Activated naive CD4-positive, alpha-beta T cell treated with anti-CD3 and anti-CD28 coated beads, Interleukin-2, amount 50 U/mL, for 16 hours (primary cell): ENCODE measurements at regions not wholly inside any gene's neighbourhood (a gene's known extent, or its start where the extent isn't known, plus 50 kb on each side); places are given as distances from the start of the nearest gene placed in this dataset.
"Not testable (repeated sequence)": the region's sequence is repeated elsewhere in the genome, so short reads cannot be mapped to it uniquely, and the experiment has no call there.

ENCODE experiments used
- DNase-seq: peaks from one replicate; pipeline ENCODE4 v3.0.0-alpha.2; 2020

DNA sequence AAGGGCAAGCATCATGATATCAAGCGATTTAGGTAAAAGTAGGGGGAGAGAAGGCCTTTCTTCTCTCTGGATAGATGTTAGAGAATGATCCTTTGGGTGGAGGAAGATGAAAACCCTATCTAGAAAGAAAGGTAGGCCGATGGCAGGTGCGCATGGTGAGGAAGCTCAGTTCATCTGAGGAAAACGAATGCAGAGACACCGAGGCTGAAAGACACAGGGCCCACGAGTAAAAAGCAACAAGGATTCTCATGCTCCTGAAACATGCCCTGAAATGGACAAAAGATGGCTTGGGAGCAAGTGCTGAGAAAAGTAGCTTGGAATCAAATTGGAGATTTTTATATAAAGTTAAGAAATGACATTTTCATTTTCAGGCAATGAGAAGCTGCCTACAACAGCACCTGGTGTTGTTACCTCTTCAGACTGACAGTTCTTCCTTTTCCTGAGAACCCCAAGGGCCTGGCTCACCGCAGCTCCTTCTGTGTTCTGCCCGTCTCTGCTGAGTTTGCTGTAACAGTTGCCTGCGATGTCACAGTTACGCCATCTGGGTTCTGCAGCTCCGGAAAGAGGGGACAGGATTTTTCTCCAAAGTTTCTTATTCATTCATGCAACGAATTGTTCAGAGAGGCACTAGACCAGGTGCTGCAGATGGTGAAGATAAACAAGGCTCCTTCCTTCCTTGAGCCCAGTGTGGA is 402.0 kb upstream of the KLF6 start:
- no peak for DNase-seq

DNA sequence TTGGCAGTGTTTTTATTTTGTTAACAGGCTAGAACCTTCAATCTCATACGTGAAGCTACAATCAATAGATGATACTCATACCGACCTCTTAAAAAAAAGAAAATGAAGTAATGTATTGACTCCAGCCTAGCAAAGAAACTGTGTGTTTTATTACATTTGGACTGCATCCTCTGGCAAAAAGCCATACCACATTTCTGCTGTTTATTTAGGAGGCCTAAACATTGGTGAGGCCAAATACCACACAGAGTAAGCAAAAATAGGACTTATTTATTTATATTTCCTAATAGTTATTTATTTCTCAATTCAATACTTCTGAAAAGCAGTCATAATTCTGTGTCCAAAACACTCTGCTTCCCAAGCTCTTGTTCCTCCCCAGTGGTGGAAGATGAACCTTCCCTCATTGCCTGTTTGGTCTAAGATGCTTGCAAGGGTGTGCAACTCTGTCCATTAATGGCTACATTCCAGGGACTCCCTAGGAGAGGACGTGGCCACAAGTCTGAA is 398.8 kb upstream of the KLF6 start:
- no peak for DNase-seq

DNA sequence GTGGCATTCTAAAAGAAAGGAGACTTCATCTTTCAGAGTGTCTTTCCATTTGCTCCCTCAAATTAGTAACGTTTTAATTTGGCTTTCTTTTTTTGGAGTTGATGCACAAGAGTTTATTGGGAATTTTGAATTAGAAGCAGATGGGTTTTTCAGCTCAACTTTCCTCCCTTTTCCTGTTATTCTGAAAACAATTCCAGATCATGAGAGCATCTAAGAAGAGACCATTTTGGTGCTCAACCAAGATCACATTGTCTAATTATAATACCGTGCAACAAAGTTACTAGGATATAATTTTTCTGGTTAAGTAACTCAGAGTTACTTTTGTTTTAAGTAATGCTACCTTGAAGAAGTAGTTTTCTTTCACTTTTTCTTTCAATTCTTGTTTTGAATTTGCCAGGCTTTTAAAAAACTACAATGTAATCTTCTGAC is 396.6 kb upstream of the KLF6 start:
- DNase-seq, result no peak

DNA sequence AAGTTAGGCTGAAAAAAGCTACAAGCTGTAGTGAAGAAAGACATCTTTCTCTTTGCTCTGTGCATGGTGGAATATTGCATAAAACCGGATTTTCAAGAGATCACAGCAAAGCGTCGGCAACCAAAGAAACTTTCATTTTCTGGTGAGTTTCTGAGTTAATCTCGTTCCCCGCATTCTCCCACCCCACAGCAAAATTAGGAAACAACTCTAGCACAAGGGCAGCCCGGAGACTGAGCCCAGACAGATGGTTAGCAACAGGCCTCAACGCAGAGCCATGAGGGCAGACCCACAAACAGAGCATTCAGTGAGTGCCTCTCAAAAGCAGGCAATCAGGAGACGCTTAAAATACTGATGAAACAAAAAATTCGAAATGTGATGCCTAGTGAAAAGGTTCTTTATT is 396.1 kb upstream of the KLF6 start:
- DNase-seq, result no peak

DNA sequence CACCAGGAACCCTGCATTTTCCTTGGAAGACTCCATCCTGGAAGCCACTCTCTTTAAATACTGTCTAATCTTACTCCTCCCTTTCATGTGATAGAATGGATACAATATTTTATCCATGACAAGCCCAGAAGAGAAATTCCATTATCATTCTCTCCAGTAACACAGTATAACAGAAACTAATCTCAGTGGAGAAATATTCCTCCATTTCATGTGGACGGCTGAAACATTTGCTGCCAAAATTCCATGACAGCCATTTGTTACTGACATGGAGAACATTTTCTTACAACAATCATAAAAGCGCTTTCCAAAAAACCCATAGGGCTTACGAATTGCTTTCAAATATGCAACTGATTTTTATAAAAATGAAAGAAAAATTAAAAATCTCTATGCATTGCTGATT is 392.8 kb upstream of the KLF6 start:
- DNase-seq, result no peak

DNA sequence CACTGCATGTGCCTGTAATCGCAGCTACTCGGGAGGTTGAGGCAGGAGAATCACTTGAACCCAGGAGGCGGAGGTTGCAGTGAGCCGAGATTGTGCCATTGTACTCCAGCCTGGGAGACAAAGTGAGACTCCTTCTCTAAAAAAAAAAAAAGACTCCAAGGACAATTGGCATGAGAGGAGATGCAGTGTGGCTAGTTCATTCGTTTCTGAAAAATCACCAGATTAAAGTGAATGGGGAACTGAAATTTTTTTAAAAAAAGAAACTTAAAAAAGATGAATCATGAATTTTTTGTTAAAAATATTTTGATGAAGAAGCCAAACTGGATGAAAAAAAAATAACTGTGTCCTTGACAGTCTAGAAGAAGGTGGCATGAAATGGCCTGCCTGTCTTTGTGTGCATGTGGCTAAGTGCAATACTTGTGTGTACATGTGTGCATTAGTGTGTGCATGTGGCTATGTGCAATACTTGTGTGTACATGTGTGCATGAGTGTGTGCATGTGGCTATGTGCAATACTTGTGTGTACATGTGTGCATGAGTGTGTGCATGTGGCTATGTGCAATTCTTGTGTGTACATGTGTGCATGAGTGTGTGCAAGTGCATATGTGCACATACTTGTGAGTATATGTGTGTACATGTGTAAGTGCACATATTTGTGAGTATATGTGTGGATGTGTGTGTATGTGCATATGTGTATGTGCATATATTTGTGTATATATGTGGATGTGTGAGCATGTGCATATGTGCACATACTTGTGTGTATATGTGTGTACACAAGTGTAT is 391.7 kb upstream of the KLF6 start:
- no peak for DNase-seq

DNA sequence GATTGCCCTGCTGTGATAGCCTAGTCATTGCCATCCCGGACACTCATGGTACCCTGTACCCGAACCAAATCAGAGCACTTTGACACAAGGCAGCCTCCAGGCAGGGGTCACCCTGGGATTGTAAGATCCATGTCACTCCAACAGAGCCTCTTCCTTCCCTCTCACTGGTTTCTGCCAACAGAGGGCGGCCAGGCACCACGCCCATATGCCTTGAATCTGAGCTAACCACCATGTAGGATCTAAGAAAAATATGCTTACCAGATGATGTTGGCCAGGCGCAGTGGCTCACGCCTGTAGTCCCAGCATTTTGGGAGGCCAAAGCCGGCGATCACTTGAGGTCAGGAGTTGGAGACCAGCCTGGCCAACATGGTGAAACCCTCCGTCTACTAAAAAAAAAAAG is 389.2 kb upstream of the KLF6 start:
- no peak for DNase-seq

DNA sequence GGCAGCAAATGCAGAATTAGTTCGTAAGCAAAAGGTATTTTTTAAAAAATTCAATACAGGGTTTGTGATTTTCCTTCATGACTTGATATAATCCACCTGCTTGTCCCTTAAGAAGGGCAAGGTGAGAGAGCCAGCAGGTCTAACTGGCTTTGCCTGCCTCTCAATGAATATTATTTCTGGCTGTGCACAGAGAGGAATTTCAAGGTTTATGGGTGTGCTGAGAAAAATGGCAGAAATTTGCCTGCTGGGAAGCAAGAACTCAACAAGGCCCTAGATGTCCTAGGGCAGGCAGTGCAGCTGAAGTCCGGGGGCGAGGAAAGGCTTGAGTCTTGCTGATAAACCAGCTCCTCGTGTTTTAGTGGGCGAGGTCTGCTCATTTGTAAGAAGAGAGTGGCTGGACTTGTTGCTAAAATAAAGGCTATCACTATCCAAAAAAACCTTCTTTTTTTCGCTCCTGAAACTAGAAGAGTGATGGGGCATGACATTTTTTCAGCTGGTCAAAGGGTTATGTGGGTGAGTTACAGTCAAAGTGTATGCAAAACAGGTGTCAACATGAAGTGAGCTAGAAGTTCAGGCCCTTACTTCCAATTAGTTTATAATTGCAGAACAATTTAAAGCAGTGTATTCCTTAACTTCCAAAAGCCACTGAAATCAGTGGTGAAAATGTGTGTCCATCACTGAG is 385.8 kb upstream of the KLF6 start:
- DNase-seq, result no peak

DNA sequence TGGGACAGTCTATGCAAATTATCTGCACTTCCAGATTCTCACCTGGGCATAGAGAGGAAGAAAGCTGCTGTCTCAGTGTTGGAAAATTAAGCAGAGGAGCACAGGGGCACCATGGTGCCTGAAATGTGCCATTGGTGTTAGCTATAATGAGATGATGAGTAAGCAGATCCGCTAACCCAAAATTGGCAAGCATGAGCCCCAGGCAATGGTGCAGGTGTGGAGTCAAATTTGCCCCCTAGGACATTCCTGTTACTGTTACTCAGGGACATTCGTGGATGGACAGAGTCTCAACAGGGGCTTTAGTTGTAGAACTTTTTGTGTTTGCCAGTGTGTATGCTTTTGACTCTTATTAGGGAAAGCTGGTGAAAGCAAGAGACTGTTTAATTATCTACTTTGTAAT is 385.2 kb upstream of the KLF6 start:
- DNase-seq, result no peak

DNA sequence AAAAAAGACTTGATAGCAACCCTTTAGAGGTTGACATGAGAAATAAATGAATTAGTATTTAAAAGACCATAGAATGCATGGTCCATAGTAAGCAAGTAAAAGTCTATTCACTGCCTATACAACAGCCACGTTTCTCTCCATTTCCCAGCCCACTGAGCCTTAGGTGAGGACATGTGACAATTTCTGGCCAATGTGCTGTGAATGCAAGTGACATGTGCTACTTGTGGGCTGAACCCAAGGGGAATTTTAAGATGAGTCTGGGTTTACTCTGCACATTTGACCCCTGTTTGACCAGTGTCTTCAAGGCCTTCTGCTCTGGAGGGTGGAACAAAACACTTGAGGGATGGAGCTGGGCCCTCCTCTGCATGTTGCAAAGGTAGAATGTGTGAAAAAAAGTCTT is 384.4 kb upstream of the KLF6 start:
- DNase-seq, result no peak

DNA sequence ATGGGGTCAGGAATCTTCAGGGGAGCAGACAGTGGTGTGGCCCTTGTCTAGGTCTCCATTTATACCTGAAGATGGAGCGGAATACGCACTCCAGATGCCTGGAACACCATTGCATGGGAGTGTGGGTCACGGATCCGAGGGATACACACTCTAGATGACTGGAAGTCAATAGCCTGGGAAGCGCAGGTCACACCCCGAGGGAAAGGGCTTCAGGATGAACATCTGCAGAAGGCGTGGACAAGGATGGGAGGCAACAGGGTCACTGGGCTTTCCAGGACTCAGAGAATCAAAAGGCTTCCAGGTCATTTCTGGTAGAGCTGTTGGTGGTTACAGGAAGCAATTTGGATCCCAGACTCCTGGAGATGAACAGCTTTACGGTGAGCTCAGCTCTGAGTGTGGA is 382.2 kb upstream of the KLF6 start:
- no peak for DNase-seq

DNA sequence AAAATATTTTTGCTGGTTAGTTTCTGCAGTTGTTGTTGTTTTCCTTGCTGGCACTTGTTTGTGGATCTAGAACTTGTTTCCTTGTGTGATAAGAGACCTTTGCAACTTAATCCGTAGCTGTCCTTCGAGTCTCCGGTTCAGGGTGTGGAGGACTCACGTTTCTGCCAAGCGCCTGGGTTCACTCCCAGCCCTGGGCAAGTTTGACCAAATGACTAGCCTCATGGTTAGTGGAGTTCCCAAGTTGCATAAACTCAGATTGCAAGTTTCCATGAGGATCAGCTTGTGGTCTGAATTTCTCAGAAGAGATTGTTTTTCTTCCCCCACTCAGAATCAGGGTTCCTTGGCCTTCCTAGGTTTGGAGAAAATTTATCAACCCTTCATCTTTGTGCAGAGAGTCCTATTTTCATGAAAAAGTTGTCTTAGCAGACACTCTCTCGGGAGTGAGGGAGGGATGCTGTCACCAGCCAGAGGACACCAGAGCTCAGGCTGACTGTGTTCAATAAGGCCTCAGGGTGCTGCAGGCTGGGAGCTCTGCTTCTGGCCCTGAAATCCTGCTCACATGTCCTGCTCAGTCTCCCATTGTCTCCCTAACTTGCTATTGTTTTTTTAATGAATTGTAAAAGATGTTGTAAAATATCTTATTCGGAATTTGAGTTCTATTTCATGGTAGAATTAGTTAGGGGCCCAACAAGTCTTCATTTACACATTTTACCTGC is 377.7 kb upstream of the KLF6 start:
- DNase-seq, result no peak

DNA sequence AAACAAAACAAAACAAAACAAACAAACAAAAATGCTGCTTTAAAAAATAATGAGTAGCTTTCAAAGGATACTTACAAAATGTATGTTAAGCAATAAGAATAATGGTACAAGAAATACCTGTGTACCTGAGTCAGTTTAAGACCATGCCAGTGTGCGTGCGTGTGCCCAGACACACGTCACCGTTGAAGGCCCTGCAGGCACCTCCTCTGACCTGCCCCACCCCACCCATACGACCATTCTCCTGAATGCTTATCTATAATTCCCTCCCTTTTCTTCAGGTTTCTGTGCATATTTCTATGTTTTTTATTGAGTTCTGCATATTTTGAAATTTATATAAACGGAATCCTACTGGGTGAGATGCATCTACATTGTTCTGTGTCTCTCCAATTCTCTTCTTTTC is 374.2 kb upstream of the KLF6 start:
- DNase-seq, result no peak

DNA sequence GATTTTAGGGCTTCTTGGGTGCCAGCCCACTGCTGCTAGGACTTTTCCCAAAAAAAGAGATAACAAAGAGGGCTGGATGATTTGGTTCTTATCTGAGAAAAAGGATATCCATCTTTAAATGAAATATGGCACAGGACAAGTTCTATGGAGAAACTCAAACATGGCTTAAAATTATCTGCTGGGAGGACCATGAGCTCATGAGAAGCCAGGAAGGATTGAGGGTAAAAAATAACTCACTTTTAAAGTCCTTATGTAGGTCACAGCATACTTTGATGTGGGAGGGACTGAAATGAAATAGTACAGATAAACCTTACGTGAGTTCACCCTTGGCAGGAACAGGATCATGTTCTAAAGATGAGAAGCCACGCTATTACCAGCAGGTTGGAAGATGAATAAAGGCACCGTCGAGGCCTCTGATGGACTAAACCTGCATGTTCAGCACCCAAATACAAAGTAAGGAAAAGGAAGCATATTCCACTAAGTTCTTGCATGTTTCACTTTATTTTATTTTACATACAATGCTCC is 369.2 kb upstream of the KLF6 start:
- no peak for DNase-seq

DNA sequence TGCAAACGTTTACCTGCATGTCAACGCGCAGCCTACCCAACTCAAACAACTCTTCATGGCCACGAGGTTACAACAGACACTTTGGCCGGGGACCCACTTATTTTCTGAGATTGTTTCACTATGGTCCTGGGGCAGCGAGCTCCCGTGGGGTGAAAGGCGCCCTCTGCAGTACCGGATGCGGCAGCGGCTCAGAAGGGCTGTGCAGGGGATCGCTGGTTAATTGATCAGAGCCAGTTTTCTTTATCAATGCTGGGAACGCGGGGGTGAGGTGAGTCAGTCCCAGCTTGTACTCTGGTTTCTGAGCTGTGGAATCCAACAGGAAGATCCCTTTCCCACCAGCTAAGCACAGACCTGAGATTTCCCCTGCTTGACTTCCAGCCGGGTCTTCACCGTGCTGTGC is 366.5 kb upstream of the KLF6 start:
- DNase-seq, result no peak

DNA sequence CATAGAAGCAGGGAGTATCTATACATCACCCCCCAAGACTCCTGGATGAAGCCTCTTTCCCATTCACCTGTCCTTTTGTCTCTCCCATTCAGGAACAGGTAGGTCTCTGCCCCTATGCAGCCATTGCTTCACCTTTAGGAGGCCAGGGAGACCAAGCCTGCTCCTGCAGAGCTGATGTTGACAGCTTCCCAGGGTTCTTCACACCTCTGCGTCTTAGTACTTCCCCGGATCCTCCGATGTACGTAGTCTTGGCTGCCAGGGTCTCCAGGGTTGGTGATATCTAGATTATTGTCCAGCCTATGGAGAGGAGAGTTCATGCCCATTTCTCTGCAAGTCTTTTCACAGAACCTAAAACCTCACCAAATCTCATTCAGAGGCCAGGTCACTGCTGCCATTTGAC is 365.7 kb upstream of the KLF6 start:
- DNase-seq, result no peak

DNA sequence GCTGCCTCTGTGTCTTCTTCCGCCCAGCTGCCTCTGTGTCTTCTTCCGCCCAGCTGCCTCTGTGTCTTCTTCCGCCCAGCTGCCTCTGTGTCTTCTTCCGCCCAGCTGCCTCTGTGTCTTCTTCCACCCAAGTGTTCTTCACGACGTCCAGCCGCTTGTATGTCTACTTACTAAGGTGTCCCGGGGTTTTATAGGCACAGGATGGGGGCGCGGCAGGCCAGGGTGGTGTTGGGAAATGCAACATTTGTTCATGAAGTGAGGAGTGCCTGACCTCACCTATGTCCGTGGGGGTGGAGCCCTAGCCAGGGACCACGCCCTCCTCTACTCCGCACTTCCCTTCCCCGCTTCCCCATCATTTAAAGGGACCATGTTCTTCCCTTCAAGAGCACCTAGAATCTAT is 364.5 kb upstream of the KLF6 start:
- not testable (repeated sequence) for DNase-seq

DNA sequence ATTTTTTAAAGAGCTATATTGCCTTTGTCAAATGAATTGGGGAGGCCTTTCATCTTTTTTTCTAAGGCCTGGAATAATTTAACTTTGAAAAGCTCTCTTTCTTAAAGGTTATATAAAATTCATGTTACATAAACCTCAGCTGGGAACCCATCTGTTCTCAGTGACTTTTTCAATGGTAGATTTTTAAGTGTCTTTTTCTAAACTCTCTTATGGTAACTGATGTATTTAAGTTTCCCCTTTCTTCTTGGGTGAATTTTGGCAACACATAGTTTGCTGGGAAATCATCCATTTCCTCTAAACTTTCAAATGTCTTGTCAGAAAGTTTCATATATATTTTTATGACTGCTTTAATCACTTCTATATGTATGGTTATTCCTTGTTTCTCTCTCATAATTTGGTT is 362.2 kb upstream of the KLF6 start:
- DNase-seq, result no peak

DNA sequence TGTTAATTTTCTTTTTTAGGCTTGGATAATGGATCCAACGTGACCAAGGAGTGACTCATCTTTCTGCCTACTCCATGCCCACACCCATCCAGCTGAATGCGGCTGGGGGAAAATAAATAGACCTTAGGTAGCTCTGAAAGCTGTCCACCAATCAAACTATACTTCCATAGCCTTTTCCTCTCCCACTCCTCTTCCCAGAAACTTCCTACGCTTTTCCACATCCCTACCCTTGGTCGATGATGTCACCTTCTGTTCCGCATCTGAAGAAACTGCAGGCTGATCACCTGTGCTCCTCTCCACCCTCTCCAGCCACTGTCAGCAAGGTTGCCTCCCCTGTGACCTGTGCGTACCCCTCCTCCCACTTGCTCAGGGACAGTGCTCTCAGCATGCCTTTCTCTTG is 359.8 kb upstream of the KLF6 start:
- no peak for DNase-seq

DNA sequence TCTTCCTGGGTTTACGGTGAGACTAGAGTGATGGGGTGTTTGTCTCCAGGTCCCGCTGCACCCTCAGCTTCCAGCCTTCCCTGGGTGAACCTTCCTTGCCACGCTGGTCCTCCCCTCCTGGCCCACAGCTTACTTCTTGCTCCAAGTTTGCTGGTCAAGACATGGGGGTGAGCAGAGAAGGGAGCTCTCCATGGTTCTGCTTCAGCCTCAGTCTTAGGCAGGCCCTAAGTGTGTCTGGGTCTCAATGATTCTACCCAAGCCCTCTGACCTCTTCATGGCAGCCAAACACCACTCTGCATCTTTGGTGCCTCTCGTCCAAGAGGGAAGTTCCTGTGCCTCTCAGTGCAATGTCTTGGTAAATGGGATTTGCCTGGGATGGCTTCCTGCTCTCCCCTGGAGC is 356.5 kb upstream of the KLF6 start:
- DNase-seq, result no peak

DNA sequence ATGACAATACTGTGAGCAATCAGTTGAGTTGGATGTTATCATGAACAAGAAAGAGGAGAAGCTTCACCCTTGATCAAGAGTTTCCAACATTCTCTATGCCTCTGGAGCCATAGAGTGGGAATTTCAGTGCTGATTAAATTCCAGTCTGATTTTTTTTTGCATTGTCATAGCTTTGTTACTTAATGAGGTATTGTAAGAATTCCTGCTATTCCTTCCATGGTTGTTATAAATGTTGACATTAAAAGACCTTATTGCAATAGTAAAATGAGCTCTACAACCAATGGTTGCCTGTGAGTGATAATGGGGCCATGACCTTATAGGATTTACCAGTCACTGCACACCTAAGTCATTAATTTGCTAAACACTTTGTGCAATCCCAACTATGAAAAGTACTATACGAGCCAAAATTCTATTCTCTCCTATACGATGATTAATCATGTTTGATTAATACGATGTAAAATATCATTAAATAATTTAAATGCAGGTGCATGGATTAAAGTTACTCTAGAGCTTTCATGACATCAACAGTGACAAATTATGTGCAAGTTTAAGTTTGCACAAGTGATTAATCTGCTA is 353.2 kb upstream of the KLF6 start:
- DNase-seq, result no peak

DNA sequence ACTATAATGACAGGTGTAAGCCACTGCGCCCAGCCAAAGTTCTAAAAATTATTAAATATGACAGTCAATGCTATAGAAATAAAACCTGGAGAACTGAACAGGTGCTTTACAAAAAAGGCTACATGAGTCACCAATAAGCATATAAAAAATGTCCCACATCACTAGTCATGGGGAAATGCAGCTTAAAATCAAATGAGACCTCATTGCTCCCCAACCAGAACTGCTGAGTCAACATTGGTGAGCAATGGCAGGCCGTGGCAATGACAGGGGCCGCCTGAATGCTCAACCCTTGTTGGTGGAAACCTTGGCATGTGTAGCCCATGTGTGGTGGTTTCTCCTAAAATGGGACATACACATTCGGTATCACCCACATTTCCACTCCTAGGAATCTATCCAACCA is 352.3 kb upstream of the KLF6 start:
- no peak for DNase-seq

DNA sequence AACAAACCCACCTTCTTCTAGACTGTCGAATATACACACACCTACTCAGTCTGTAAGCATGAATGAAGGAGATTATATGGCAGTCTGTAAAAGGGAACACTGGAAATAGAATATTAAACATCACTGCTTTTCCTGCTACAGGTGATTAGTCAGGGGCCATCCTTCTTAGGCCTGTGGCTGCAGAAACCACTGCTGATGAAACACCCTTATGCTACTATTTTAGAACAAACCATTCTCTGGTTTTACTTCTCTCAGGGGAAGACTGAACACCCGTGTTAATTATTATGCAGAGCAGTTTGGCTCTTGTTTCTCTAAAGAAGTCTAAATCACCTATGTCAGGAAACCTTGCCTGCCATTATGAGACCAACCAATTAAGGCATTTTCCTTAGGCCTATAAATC is 351.1 kb upstream of the KLF6 start:
- no peak for DNase-seq
